ENCODE measurements at regions not wholly inside any gene's neighbourhood (a gene's known extent, or its start where the extent isn't known, plus 50 kb on each side); places are given as distances from the start of the nearest gene placed in this dataset.
"Not testable (repeated sequence)": the region's sequence is repeated elsewhere in the genome, so short reads cannot be mapped to it uniquely, and the experiment has no call there.

DNA sequence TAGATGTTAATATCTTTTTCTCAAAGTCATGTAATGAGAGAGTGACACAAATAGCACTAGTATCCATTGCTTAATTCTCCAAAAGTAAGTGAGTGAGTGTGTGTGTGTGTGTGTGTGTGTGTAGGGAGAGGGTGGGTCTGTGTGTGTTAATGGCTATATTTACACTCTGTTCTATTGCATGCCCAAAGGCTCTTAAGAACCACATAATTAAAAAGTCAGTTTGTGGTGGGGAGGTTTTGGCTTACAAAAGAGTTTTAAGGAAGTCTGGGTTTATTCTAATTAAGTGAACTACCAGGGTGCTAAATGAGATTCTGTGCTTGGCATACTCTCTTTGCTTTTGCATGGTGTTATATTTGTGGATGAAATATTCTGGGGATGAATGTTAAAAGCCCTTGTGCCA lies 1897.6 kb upstream of the FLRT2 start:
- Mint-ChIP-seq H3K4me1 (ENCODE audit: unreplicated experiment) (no peaks in the 10 kb centered on the region), H3K27ac (ENCODE audit: unreplicated experiment) (no peak overlapping the region), H3K4me3 (ENCODE audit: unreplicated experiment) (no peak overlapping the region), H3K9me3 (ENCODE audit: unreplicated experiment) (peaks cover 4% of the 10 kb centered on the region), H3K36me3 (ENCODE audit: unreplicated experiment) (no peaks in the 10 kb centered on the region), H3K27me3 (ENCODE audit: unreplicated experiment) (no peaks in the 10 kb centered on the region)
- TF ChIP-seq, protein P1, sequence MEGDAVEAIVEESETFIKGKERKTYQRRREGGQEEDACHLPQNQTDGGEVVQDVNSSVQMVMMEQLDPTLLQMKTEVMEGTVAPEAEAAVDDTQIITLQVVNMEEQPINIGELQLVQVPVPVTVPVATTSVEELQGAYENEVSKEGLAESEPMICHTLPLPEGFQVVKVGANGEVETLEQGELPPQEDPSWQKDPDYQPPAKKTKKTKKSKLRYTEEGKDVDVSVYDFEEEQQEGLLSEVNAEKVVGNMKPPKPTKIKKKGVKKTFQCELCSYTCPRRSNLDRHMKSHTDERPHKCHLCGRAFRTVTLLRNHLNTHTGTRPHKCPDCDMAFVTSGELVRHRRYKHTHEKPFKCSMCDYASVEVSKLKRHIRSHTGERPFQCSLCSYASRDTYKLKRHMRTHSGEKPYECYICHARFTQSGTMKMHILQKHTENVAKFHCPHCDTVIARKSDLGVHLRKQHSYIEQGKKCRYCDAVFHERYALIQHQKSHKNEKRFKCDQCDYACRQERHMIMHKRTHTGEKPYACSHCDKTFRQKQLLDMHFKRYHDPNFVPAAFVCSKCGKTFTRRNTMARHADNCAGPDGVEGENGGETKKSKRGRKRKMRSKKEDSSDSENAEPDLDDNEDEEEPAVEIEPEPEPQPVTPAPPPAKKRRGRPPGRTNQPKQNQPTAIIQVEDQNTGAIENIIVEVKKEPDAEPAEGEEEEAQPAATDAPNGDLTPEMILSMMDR (IDR thresholded peaks at IDR 0.05), result no peak
- DNase-seq (ENCODE audit: extremely low spot score, unreplicated experiment), result no peak

GRCh38 chr14:83638748-83639504 lies 1891.0 kb upstream of the FLRT2 start:
- TF ChIP-seq, protein P1 (IDR thresholded peaks at IDR 0.05), result no peak
- Mint-ChIP-seq H3K4me1 (ENCODE audit: unreplicated experiment) (no peaks in the 10 kb centered on the region), H3K27me3 (ENCODE audit: unreplicated experiment) (no peaks in the 10 kb centered on the region), H3K27ac (ENCODE audit: unreplicated experiment) (no peak overlapping the region), H3K36me3 (ENCODE audit: unreplicated experiment) (peaks cover 2% of the 10 kb centered on the region), H3K4me3 (ENCODE audit: unreplicated experiment) (no peak overlapping the region), H3K9me3 (ENCODE audit: unreplicated experiment) (no peaks in the 10 kb centered on the region)
- DNase-seq (ENCODE audit: extremely low spot score, unreplicated experiment), result no peak

DNA sequence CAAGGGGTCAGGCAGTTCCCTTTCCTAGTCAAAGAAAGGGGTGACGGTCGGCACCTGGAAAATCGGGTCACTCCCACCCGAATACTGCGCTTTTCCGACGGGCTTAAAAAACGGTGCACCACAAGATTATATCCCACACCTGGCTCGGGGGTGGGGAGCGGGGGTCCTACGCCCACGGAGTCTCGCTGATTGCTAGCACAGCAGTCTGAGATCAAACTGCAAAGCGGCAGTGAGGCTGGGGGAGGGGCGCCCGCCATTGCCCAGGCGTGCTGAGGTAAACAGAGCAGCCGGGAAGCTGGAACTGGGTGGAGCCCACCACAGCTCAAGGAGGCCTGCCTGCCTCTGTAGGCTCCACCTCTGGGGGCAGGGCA lies 1890.5 kb upstream of the FLRT2 start:
- DNase-seq (ENCODE audit: extremely low spot score, unreplicated experiment); H3K27me3 Mint-ChIP-seq (ENCODE audit: unreplicated experiment); H3K9me3 Mint-ChIP-seq (ENCODE audit: unreplicated experiment); H3K36me3 Mint-ChIP-seq (ENCODE audit: unreplicated experiment); H3K4me1 Mint-ChIP-seq (ENCODE audit: unreplicated experiment); H3K4me3 Mint-ChIP-seq (ENCODE audit: unreplicated experiment); H3K27ac Mint-ChIP-seq (ENCODE audit: unreplicated experiment): not testable (repeated sequence)

DNA sequence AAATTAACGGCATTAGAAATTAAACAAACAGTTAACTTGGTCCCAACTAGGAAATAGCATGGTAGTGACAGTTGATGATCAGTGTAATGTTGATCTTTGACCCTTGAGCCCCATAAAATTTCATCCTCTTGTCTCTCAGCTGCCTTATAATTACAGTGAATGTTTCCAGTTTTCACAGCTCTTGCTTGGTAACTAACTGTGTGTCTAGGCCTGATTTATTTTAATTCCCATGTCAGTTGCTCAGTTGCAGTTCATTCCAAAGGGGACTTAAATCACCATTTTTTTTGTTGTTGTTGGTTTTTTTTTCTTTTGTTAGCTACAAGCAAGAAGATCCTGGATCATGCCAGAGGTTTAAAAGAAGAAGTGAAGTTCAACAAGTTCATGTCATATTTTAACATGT lies 1883.7 kb upstream of the FLRT2 start:
- no peaks in the 10 kb centered on the region for H3K9me3 Mint-ChIP-seq (ENCODE audit: unreplicated experiment)
- no peaks in the 10 kb centered on the region for H3K27me3 Mint-ChIP-seq (ENCODE audit: unreplicated experiment)
- peaks cover 8% of the 10 kb centered on the region for H3K4me1 Mint-ChIP-seq (ENCODE audit: unreplicated experiment)
- peaks cover 2% of the 10 kb centered on the region for H3K36me3 Mint-ChIP-seq (ENCODE audit: unreplicated experiment)
- no peak overlapping the region for H3K27ac Mint-ChIP-seq (ENCODE audit: unreplicated experiment)
- TF ChIP-seq, protein P1 (IDR thresholded peaks at IDR 0.05), result no peak
- DNase-seq (ENCODE audit: extremely low spot score, unreplicated experiment), result no peak
- H3K4me3 Mint-ChIP-seq (ENCODE audit: unreplicated experiment), result no peak overlapping the region

DNA sequence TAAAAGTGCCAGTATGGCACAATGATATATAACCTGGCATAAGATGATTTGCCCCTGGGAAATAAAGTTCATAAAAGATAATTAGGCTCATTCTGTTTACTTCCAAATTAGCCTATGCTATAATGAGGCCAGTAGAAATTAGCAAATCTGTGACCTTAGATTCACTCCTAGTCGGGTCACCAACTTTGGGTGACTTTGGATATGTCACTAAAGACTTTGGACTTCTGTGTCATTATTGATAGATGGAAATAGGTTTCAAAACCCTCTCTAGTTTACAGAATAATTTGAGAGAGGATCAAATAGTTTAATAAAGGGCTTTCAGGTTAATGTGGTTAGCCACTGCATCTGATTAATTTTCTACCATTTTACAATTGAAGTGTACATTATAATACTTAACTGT lies 1869.3 kb upstream of the FLRT2 start:
- Mint-ChIP-seq H3K36me3 (ENCODE audit: unreplicated experiment) (no peaks in the 10 kb centered on the region), H3K9me3 (ENCODE audit: unreplicated experiment) (no peaks in the 10 kb centered on the region), H3K4me3 (ENCODE audit: unreplicated experiment) (no peak overlapping the region), H3K27me3 (ENCODE audit: unreplicated experiment) (no peaks in the 10 kb centered on the region), H3K4me1 (ENCODE audit: unreplicated experiment) (no peaks in the 10 kb centered on the region), H3K27ac (ENCODE audit: unreplicated experiment) (no peak overlapping the region)
- TF ChIP-seq, protein P1 (IDR thresholded peaks at IDR 0.05), result no peak
- no peak for DNase-seq (ENCODE audit: extremely low spot score, unreplicated experiment)

Data from osteocyte (in vitro differentiated cells).